Endodermal cell (in vitro differentiated cells): ENCODE measurements at regions not wholly inside any gene's neighbourhood (a gene's known extent, or its start where the extent isn't known, plus 50 kb on each side); places are given as distances from the start of the nearest gene placed in this dataset.

ENCODE experiments used
- DNase-seq: peaks from one replicate; pipeline ENCODE4 v3.0.0-alpha.2; 2017
- H3K27ac ChIP-seq: 2 replicates; pipeline ENCODE4 v1.5.1; 2013; ENCODE audit warnings: mild to moderate bottlenecking, low read depth, low read length, moderate library complexity
- H3K27me3 ChIP-seq: 2 replicates; pipeline ENCODE4 v1.6.1; 2013; ENCODE audit warnings: mild to moderate bottlenecking, low read length, moderate library complexity; ENCODE audit not compliant: insufficient read depth, control insufficient read depth, poor library complexity, severe bottlenecking
- H3K36me3 ChIP-seq: 2 replicates; pipeline ENCODE4 v1.7.0; 2013; ENCODE audit warnings: mild to moderate bottlenecking, low read length, moderate library complexity; ENCODE audit not compliant: control insufficient read depth, insufficient read depth
- H3K4me1 ChIP-seq: one replicate; pipeline ENCODE4 v1.7.0; 2013; ENCODE audit warnings: low read length; ENCODE audit not compliant: control insufficient read depth, insufficient read depth
- H3K4me3 ChIP-seq: 2 replicates; pipeline ENCODE4 v1.5.1; 2013; ENCODE audit warnings: mild to moderate bottlenecking, low read length, moderate library complexity
- H3K9ac ChIP-seq: 2 replicates; pipeline ENCODE4 v1.6.1; 2013; ENCODE audit warnings: mild to moderate bottlenecking, low read length, moderate library complexity; ENCODE audit not compliant: poor library complexity, severe bottlenecking; ENCODE audit errors: extremely low read depth
- H3K9me3 ChIP-seq: 2 replicates; pipeline ENCODE4 v1.6.1; 2013; ENCODE audit warnings: mild to moderate bottlenecking, low read length, moderate library complexity; ENCODE audit not compliant: control insufficient read depth
- H3K27ac Mint-ChIP-seq: 2 replicates; pipeline ENCODE4 v1.8.0; 2020; ENCODE audit warnings: mixed read lengths
- H3K27me3 Mint-ChIP-seq: 2 replicates; pipeline ENCODE4 v1.8.0; 2021; ENCODE audit warnings: mild to moderate bottlenecking, mixed read lengths; ENCODE audit not compliant: insufficient read depth
- H3K36me3 Mint-ChIP-seq: 2 replicates; pipeline ENCODE4 v1.8.0; 2020; ENCODE audit warnings: low read depth, mixed read lengths
- H3K4me1 Mint-ChIP-seq: 2 replicates; pipeline ENCODE4 v1.8.0; 2020; ENCODE audit warnings: mixed read lengths
- H3K4me3 Mint-ChIP-seq: 2 replicates; pipeline ENCODE4 v1.8.0; 2020; ENCODE audit warnings: mild to moderate bottlenecking, moderate library complexity, mixed read lengths
- H3K9me3 Mint-ChIP-seq: 2 replicates; pipeline ENCODE4 v1.8.0; 2020; ENCODE audit warnings: mild to moderate bottlenecking, mixed read lengths
- CTCF ChIP-seq: fragments of 200-600 bp; sonication (generic); conservative IDR thresholded peaks from 2 replicates; pipeline ENCODE4 v1.5.0; 2021; ENCODE audit warnings: antibody characterized with exemption, mild to moderate bottlenecking
- WGBS, 2 experiments: methylation state at CpG; one replicate each; pipeline versions ENCODE4 v1.1.5 to v1.1.7; 2013; ENCODE audit warnings: missing lambda C conversion rate in 2 of 2, mixed read lengths in 1 of 2; ENCODE audit not compliant: insufficient coverage in 1 of 2, insufficient read length in 1 of 2; 5-methylcytosine and 5-hydroxymethylcytosine counted together

DNA sequence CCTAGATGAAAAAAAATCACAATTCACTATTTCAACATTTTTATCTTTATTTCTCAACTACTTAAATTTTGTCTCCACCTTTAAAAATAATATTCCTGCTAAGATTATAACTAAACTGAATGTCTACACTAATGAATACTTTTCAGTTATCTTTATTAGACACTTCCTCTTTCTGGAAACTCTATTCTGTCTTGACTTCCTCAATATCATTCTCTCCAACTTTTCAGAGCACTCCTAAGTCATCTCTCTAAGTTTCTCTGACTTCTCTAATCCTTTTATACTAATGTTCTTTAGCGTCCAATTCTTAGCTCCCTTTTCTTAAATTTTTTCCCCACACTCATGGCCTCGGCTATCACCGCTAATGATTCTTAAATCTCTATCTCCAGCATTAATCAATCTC, 374.2 kb downstream of the FBXO8 start:
- Mint-ChIP-seq H3K9me3 (no peaks in the 10 kb centered on the region), H3K27ac (no peak overlapping the region), H3K4me1 (peaks cover 11% of the 10 kb centered on the region), H3K4me3 (no peak overlapping the region), H3K27me3 (no peaks in the 10 kb centered on the region), H3K36me3 (no peaks in the 10 kb centered on the region)
- Histone ChIP-seq H3K9me3 (no peaks in the 10 kb centered on the region), H3K27me3 (no peaks in the 10 kb centered on the region), H3K27ac (no peak overlapping the region), H3K36me3 (no peaks in the 10 kb centered on the region), H3K9ac (no peak overlapping the region), H3K4me3 (no peak overlapping the region), H3K4me1 (peaks cover 3% of the 10 kb centered on the region)
- no peak for DNase-seq
- 93 to 97% methylated on average over 3 of the region's 3 CpGs for WGBS, 2 experiments
- no peak for TF ChIP-seq CTCF

DNA sequence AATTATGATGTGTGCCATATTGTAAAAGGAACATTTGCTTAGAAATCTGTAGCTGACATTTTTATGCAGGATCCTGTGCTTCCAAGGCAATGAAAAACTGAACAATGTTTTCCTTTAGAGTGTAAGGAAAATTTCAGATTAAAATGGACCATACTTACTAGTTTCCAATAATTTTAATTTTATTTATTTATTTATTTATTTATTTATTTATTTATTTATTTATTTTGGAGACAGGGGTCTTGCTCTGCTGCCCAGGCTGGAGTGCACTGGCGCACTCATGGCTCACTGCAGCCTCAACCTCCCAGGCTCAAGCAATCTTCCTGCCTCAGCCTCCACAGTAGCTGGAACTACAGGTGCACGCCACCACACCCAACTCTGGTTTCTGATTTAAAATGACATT, 369.8 kb upstream of the HAND2 start:
- no peaks in the 10 kb centered on the region for H3K36me3 ChIP-seq
- H3K27ac ChIP-seq = no peak overlapping the region
- no peak for DNase-seq
- H3K27me3 Mint-ChIP-seq = peaks cover 13% of the 10 kb centered on the region
- H3K4me1 Mint-ChIP-seq = no peaks in the 10 kb centered on the region
- no peak overlapping the region for H3K9ac ChIP-seq
- no peak overlapping the region for H3K4me3 Mint-ChIP-seq
- no peak for TF ChIP-seq CTCF
- H3K27ac Mint-ChIP-seq = no peak overlapping the region
- H3K27me3 ChIP-seq = no peaks in the 10 kb centered on the region
- no peak overlapping the region for H3K4me3 ChIP-seq
- H3K4me1 ChIP-seq = no peaks in the 10 kb centered on the region
- H3K9me3 ChIP-seq = no peaks in the 10 kb centered on the region
- no peaks in the 10 kb centered on the region for H3K36me3 Mint-ChIP-seq
- no peaks in the 10 kb centered on the region for H3K9me3 Mint-ChIP-seq
- 67 to 93% methylated on average over 1 to 2 of the region's 2 CpGs for WGBS, 2 experiments

- WGBS, 2 experiments = 93 to 100% methylated on average over 1 to 2 of the region's 3 CpGs
- Mint-ChIP-seq H3K4me3 (no peak overlapping the region), H3K36me3 (no peaks in the 10 kb centered on the region), H3K9me3 (peaks cover 14% of the 10 kb centered on the region), H3K4me1 (no peaks in the 10 kb centered on the region), H3K27me3 (peaks cover 14% of the 10 kb centered on the region), H3K27ac (no peak overlapping the region)
- Histone ChIP-seq H3K36me3 (no peaks in the 10 kb centered on the region), H3K27me3 (no peaks in the 10 kb centered on the region), H3K9ac (no peak overlapping the region), H3K4me1 (no peaks in the 10 kb centered on the region), H3K4me3 (no peak overlapping the region), H3K27ac (no peak overlapping the region), H3K9me3 (no peaks in the 10 kb centered on the region)
- no peak for DNase-seq
- no peak for TF ChIP-seq CTCF
Observed at GRCh38 chr4:173891072-173891471, 361.0 kb upstream of the HAND2 start.
